Activated naive CD8-positive, alpha-beta T cell treated with anti-CD3 and anti-CD28 coated beads, Interleukin-2, amount 50 U/mL, for 24 hours (primary cell): ENCODE measurements at regions not wholly inside any gene's neighbourhood (a gene's known extent, or its start where the extent isn't known, plus 50 kb on each side); places are given as distances from the start of the nearest gene placed in this dataset.
A peak's percentile ranks its signal among the peaks of the same experiment; 100 is the strongest.

Experiments
- ATAC-seq: fragments of 150-1000 bp; cut with Tn5 transposase; one replicate; pipeline ENCODE4 v1.10.0; 2021
- DNase-seq: peaks from one replicate; pipeline ENCODE4 v3.0.0; 2021
- H3K27ac Mint-ChIP-seq: one replicate; pipeline ENCODE4 v1.8.0; 2021; ENCODE audit warnings: mild to moderate bottlenecking, mixed read lengths
- H3K27me3 Mint-ChIP-seq: one replicate; pipeline ENCODE4 v1.8.0; 2021; ENCODE audit warnings: mixed read lengths
- H3K36me3 Mint-ChIP-seq: one replicate; pipeline ENCODE4 v1.8.0; 2021; ENCODE audit warnings: low read depth, mixed read lengths
- H3K4me1 Mint-ChIP-seq: one replicate; pipeline ENCODE4 v1.8.0; 2021; ENCODE audit warnings: mixed read lengths
- H3K4me3 Mint-ChIP-seq: one replicate; pipeline ENCODE4 v1.8.0; 2021; ENCODE audit warnings: mild to moderate bottlenecking, moderate library complexity, mixed read lengths
- H3K9me3 Mint-ChIP-seq: one replicate; pipeline ENCODE4 v1.8.0; 2021; ENCODE audit warnings: mixed read lengths

DNA sequence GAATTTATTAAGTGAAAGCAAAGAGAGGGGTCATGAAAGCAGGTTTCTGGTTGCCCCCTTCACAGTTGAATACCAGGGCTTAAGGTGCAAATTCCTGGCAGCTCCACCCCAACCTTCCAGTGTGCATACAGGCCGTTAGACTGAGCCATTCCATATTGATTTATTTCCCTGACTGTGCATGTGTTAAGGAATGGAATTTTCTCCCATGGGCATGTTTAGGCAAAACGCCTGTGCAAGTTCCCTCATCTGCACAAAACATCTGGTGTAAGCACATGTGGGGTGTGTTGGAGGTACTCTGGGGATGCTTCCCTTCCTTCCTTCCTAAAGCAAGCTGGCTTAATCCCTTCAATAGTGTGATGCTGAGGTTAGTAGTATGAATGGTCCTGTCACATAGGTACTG lies 1470.6 kb downstream of the MAT2B start:
- H3K9me3 Mint-ChIP-seq: peaks cover 22% of the 10 kb centered on the region
- DNase-seq (no peak), ATAC-seq (no peak)
- H3K4me3 Mint-ChIP-seq: no peak overlapping the region
- H3K4me1 Mint-ChIP-seq: no peaks in the 10 kb centered on the region
- H3K36me3 Mint-ChIP-seq: no peaks in the 10 kb centered on the region
- no peak overlapping the region for H3K27ac Mint-ChIP-seq
- no peaks in the 10 kb centered on the region for H3K27me3 Mint-ChIP-seq

DNA sequence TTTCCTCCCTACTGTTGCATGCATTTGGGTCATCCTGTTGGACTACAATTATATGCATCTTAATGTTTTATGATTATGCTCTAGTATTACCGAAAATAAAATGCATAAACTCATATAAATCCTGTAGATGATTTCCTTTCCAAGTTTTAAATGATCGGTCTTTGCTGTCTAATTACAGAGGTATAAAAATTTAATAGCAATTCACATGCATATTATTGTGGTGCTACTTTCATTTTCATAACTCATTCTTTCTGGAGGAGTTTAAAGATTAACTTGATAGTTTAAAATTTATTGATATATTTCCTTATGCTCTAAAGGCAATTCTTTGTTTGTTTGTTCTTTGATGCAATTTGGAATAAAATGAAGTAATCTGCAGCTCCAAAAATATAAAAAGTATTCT lies 1475.1 kb downstream of the MAT2B start:
- Mint-ChIP-seq H3K36me3 (no peaks in the 10 kb centered on the region), H3K4me1 (no peaks in the 10 kb centered on the region), H3K27me3 (no peaks in the 10 kb centered on the region), H3K4me3 (no peak overlapping the region), H3K27ac (no peak overlapping the region), H3K9me3 (peaks cover 16% of the 10 kb centered on the region)
- DNase-seq: no peak
- no peak for ATAC-seq

DNA sequence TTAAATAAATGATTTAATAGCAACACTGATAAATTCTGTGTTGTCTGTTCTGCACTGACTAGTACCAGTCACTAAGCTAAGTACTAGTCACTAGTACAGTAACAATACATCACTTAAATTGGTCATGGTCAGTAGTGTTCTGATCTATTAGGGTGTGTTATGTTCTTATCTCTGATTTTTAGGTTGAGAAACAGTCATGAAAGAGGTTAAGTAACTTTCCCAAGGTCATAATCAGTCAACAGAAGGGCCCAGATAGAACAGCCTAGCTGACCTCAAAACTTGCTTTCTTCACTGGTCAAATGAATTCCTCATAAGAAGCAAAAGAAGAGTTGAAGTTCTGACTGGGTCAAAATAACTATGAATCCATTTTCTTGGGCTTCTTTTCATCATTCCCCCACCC lies 1492.7 kb downstream of the MAT2B start:
- H3K4me3 Mint-ChIP-seq: no peak overlapping the region

DNA sequence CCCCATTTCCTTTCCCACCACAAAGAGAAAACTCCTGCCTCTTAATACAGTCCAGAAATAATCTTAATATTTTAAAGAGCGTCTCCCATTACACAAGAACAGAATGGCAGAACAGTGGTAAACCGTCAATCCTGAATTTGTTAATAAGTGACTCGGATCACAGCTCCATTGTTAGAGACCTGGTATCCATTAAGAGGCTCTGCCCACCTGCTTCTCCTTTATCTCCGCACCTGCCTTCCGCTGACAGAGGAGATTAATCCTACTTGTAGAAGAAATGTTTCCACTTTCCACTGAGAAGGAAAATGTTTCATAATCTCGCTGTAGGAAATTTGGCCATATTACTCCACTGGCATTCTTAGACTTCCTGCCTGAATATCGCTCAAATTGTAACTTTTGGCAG lies 1493.2 kb downstream of the MAT2B start:
- DNase-seq (no peak), ATAC-seq (no peak)
- no peaks in the 10 kb centered on the region for H3K36me3 Mint-ChIP-seq
- peaks cover 22% of the 10 kb centered on the region for H3K9me3 Mint-ChIP-seq
- H3K4me3 Mint-ChIP-seq: no peak overlapping the region
- no peaks in the 10 kb centered on the region for H3K27me3 Mint-ChIP-seq
- no peak overlapping the region for H3K27ac Mint-ChIP-seq
- no peaks in the 10 kb centered on the region for H3K4me1 Mint-ChIP-seq

More for the DNA sequence above, 1492.7 kb downstream of the MAT2B start:
- ATAC-seq (no peak), DNase-seq (no peak)
- no peaks in the 10 kb centered on the region for H3K27me3 Mint-ChIP-seq
- H3K4me1 Mint-ChIP-seq: no peaks in the 10 kb centered on the region
- no peaks in the 10 kb centered on the region for H3K36me3 Mint-ChIP-seq
- no peak overlapping the region for H3K27ac Mint-ChIP-seq
- H3K9me3 Mint-ChIP-seq: peaks cover 26% of the 10 kb centered on the region

DNA sequence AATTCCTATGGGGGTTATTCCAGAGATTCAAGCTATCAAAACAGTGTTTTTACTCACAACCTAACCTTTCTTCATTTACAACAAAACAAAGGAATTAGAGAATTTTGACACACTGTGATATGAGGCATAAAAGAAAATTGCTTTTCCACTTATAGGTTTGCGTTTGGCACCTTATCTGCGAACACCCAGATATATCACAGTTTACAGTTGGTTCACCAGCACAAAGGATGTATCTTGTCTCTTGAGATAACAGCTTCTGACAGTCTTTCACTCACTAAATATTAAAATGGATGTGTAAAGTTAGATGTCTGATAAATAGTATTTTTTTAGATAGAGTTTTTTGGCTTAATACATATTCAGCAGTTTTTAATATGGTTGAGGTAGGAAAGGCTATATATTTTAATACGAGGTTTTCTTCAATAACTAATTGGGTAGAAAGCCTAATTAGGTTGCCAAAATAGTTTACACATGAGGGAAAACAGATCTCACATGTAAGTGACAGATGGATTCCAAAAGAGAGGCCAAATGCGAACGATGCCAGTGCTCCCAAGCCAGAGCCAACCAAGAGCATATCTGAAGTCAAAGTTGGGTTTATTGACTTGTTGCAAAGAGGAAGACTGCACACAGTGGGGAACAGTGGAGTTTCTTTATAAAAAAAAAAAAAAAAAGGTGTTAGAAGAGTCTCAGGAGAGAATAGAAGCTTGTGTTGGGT lies 1495.2 kb downstream of the MAT2B start:
- peaks cover 16% of the 10 kb centered on the region for H3K9me3 Mint-ChIP-seq
- H3K36me3 Mint-ChIP-seq: no peaks in the 10 kb centered on the region
- H3K4me3 Mint-ChIP-seq: no peak overlapping the region
- H3K27me3 Mint-ChIP-seq: no peaks in the 10 kb centered on the region
- no peak for DNase-seq
- no peaks in the 10 kb centered on the region for H3K4me1 Mint-ChIP-seq
- no peak overlapping the region for H3K27ac Mint-ChIP-seq
- ATAC-seq: no peak

DNA sequence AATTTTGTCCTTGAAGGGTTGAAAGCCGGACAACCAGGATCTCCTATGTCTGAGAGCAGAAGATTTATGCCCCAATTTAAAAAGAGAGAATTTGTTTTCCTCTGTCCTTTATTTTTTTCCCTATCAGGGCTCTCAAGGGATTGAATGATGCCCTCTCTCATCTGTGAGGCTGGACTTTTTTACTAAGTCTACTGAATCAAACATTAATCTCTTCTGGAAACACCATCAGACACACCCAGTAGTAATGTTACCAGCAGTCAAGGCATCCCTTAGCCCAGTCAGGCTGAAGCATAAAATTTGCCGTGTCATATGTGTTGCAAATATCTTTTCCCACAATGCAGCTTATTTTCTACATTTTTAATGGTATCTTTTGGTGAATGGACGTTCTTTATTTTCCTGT lies 1497.9 kb downstream of the MAT2B start:
- H3K36me3 Mint-ChIP-seq: no peaks in the 10 kb centered on the region
- H3K4me1 Mint-ChIP-seq: no peaks in the 10 kb centered on the region
- no peak for ATAC-seq
- no peaks in the 10 kb centered on the region for H3K27me3 Mint-ChIP-seq
- no peak overlapping the region for H3K4me3 Mint-ChIP-seq
- no peak overlapping the region for H3K27ac Mint-ChIP-seq
- no peak for DNase-seq
- peaks cover 8% of the 10 kb centered on the region for H3K9me3 Mint-ChIP-seq

DNA sequence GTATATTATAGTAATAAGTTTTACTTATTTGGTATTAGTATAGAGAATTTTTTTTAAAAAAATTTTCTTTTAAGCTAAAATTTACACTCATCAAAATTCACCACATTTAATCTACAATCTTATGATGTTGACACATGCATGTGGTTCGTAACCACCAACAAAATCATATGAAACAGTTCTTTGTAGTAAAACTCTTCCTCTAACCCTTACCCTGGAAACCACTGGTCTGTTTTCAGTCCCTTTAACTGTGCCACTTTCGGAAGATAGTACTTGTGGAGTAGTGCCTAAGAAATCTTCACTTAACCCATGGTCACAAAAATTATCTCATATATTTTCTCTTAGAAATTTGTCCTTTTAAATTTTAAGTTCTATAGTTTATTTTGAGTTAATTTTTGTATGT lies 1498.8 kb downstream of the MAT2B start:
- no peak overlapping the region for H3K27ac Mint-ChIP-seq
- ATAC-seq: no peak
- H3K27me3 Mint-ChIP-seq: no peaks in the 10 kb centered on the region
- H3K9me3 Mint-ChIP-seq: peaks cover 4% of the 10 kb centered on the region
- no peak overlapping the region for H3K4me3 Mint-ChIP-seq
- H3K4me1 Mint-ChIP-seq: no peaks in the 10 kb centered on the region
- H3K36me3 Mint-ChIP-seq: no peaks in the 10 kb centered on the region
- DNase-seq: no peak

DNA sequence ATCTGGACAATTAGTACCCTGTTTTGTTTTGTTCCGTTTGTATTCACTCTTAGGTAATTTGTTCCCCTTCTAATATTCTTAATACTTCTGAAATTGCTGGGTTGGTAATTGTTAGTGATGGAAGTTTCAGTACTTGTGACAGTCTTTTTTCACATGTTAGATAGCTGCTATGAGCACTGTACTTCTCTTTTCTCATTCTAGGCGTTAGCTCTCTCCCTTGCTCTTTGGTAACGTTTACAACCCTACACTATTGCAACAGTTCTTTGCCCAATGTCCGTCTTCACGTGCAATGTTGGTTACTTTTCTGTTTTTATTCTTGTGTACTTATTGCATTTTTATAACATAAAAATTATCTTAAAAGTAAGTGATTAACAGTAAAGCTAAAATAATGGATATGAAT lies 1509.0 kb downstream of the MAT2B start:
- no peaks in the 10 kb centered on the region for H3K9me3 Mint-ChIP-seq

DNA sequence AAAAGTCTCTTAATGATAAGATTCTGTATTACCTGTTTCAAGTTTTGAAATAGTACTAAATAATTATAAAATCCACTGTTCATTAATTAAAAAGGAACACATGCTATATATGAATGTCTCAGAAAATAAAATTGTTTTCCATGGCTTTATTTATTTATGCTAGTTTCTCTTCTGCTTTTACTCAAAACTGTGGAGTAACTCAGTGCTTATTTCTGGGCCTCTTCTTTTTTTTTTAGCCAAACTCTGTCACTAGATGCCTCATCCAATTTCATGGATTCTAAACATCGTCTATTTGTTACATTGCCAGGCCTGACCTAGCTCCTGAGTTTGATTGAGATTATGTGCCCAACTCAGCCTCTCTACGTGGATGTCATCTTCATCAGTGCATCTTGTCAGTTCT lies 1509.7 kb downstream of the MAT2B start:
- H3K36me3 Mint-ChIP-seq: no peaks in the 10 kb centered on the region
- no peaks in the 10 kb centered on the region for H3K9me3 Mint-ChIP-seq
- H3K27me3 Mint-ChIP-seq: no peaks in the 10 kb centered on the region
- no peaks in the 10 kb centered on the region for H3K4me1 Mint-ChIP-seq
- no peak overlapping the region for H3K4me3 Mint-ChIP-seq
- DNase-seq (no peak), ATAC-seq (no peak)
- H3K27ac Mint-ChIP-seq: no peak overlapping the region

More for the DNA sequence above, 1509.0 kb downstream of the MAT2B start:
- no peak overlapping the region for H3K4me3 Mint-ChIP-seq
- no peak overlapping the region for H3K27ac Mint-ChIP-seq
- ATAC-seq (no peak), DNase-seq (no peak)
- no peaks in the 10 kb centered on the region for H3K36me3 Mint-ChIP-seq
- no peaks in the 10 kb centered on the region for H3K4me1 Mint-ChIP-seq
- no peaks in the 10 kb centered on the region for H3K27me3 Mint-ChIP-seq

DNA sequence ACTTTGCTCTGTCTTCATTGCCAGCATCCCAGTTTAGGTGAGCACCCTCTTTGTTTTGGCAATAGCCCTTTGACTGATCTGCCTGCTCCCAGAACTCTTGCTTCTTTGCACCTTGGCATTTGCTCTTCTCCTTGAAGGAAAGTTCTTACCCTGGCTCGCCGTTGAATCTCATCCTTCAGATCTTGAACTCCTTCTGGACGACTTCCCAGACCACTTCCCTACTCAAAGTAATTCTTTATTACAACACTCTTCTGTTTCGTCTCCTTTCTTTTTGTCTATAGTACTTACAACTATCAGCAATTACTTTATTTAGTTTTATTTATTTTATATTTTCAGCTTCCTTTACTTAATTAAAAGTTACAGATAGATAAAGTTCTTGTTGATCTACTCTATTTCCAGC lies 1510.1 kb downstream of the MAT2B start:
- no peaks in the 10 kb centered on the region for H3K36me3 Mint-ChIP-seq
- DNase-seq (no peak), ATAC-seq (no peak)
- no peak overlapping the region for H3K27ac Mint-ChIP-seq
- no peak overlapping the region for H3K4me3 Mint-ChIP-seq
- no peaks in the 10 kb centered on the region for H3K4me1 Mint-ChIP-seq
- H3K27me3 Mint-ChIP-seq: no peaks in the 10 kb centered on the region
- H3K9me3 Mint-ChIP-seq: no peaks in the 10 kb centered on the region

DNA sequence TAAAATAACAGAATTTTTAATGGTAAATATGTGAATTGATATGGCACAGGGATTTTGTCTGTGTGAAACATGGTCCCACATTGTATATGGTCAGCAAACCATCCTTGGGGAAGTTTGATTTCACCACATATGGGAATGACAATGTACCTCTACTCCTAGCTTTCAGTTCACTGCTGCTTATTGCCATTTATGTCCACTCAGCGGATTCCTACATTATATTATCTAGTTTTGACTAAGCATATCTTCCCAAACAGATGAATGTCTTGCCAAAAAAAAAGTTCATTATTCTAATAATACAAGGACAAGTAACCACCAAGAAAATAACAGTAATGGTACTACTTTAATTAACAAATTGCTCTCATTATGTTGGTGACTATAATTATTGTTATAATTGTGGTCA lies 1521.6 kb downstream of the MAT2B start:
- Mint-ChIP-seq H3K27me3 (no peaks in the 10 kb centered on the region), H3K4me3 (no peak overlapping the region), H3K9me3 (peaks cover 10% of the 10 kb centered on the region), H3K36me3 (no peaks in the 10 kb centered on the region), H3K4me1 (no peaks in the 10 kb centered on the region), H3K27ac (no peak overlapping the region)
- ATAC-seq: no peak
- DNase-seq: no peak

DNA sequence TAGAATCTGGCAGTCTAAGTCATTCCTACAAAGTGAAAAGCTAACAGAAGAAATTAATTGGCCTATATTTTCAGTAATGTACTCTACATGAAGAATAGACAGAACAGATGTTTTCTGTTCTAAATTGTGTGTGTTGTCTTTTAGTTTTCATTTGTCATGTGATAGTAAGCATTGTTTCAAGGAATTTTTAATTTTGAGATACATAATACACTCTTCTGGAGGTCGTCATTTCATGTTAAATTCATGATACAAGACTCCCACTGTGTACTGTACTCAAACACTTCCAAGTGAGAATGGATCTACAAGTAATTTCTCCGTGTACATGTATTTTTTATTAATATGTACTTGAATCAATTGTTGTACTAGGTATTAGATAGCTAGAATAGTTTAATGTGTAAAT lies 1522.9 kb downstream of the MAT2B start:
- H3K4me1 Mint-ChIP-seq: no peaks in the 10 kb centered on the region
- no peaks in the 10 kb centered on the region for H3K36me3 Mint-ChIP-seq
- H3K27me3 Mint-ChIP-seq: no peaks in the 10 kb centered on the region
- DNase-seq (no peak), ATAC-seq (no peak)
- H3K4me3 Mint-ChIP-seq: no peak overlapping the region
- peaks cover 6% of the 10 kb centered on the region for H3K9me3 Mint-ChIP-seq
- H3K27ac Mint-ChIP-seq: no peak overlapping the region

DNA sequence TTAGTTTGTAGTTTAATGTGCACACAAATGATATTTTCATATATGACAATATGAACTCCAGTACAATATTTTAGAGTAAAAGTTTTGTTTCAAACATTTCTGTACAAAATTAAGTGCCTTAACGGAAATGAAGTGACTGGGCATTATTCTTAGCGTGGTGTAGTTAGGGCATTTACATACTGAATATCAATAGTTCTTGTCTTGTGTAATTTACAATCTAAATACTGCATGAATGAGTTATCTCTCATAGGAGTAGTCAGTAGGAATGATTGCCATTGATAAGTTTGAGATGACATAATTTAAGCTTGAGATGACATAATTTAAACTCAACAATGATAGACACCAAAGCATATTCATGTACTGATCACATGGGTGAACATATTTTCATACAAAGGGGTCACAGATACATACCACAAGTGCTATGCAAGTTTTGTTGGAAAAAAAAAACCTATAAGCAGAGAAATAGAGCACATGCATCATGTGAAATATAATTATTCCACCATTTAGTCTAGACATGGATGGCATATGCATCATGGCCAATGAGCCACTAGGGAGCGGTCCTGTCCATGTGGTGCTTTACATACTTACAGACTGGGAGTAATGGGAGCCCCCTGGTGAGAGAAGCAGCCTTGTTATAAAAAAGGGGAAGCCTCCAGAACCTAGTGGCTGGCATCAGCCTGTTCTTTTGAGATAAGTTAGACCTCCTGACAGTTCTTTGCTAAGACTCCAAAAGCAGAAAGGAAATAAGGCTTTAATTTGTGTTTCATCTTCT lies 1523.9 kb downstream of the MAT2B start:
- Mint-ChIP-seq H3K36me3 (no peaks in the 10 kb centered on the region), H3K4me3 (no peak overlapping the region), H3K27me3 (no peaks in the 10 kb centered on the region), H3K9me3 (peaks cover 4% of the 10 kb centered on the region), H3K4me1 (no peaks in the 10 kb centered on the region), H3K27ac (no peak overlapping the region)
- DNase-seq (no peak), ATAC-seq (peak; percentile 24)

DNA sequence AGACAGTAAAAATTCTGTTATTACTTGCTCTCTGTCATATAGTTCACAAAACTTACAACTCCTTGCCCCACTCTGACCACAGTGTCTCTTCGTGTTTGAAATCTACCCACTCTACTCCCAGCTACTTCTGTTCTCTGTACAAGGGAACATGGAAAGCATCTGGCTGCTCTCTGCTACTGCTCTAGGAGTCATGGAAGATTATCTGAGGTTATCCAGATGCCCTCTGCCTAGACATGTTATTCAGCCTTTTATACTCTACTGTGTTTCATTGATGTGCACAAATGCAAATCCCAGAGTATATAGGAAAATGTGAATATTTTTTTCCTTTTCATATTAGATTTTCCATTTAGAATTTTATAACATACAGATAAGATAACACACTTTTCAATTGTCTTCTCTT lies 1525.6 kb downstream of the MAT2B start:
- Mint-ChIP-seq H3K4me1 (no peaks in the 10 kb centered on the region), H3K27me3 (no peaks in the 10 kb centered on the region), H3K36me3 (no peaks in the 10 kb centered on the region), H3K4me3 (no peak overlapping the region), H3K9me3 (peaks cover 9% of the 10 kb centered on the region), H3K27ac (no peak overlapping the region)
- ATAC-seq: no peak
- no peak for DNase-seq

DNA sequence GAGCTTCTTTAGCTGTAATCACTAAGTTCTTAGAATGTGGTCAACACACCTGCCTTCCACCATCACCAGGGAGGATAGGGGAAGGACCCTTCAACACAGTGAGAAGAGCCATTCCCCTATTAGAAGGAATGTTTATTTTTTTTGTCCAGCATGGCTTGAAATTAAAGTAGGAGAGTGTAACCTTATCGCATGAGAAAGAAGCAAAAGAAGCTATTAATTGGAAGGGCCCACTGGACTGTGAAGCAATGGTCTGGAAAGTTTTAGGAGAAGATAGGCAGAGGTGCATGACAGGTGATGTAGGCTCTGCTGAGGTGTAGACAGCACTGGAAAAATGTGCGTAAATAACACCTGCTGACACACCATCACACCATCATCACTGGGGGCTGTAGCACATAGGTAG lies 1526.0 kb downstream of the MAT2B start:
- no peak overlapping the region for H3K4me3 Mint-ChIP-seq
- H3K27ac Mint-ChIP-seq: no peak overlapping the region
- H3K36me3 Mint-ChIP-seq: no peaks in the 10 kb centered on the region
- ATAC-seq: no peak
- DNase-seq: no peak
- no peaks in the 10 kb centered on the region for H3K4me1 Mint-ChIP-seq
- H3K9me3 Mint-ChIP-seq: peaks cover 12% of the 10 kb centered on the region
- H3K27me3 Mint-ChIP-seq: no peaks in the 10 kb centered on the region
